ENCODE measurements at regions not wholly inside any gene's neighbourhood (a gene's known extent, or its start where the extent isn't known, plus 50 kb on each side); places are given as distances from the start of the nearest gene placed in this dataset.

GRCh38 chrX:42725196-42725595 lies 52.8 kb downstream of the PPP1R2C start:
- no peak for DNase-seq (ENCODE audit: extremely low read depth, low read depth)

- no peak for DNase-seq (ENCODE audit: extremely low read depth, low read depth)
Observed at GRCh38 chrX:42720209-42720608, 57.8 kb downstream of the PPP1R2C start.

- no peak for DNase-seq (ENCODE audit: extremely low read depth, low read depth)
Observed at GRCh38 chrX:42715701-42716262, 62.2 kb downstream of the PPP1R2C start.

GRCh38 chrX:42714981-42715700 lies 62.8 kb downstream of the PPP1R2C start:
- DNase-seq (ENCODE audit: extremely low read depth, low read depth): peak; percentile 1

GRCh38 chrX:42710452-42710851 lies 67.5 kb downstream of the PPP1R2C start:
- DNase-seq (ENCODE audit: extremely low read depth, low read depth): no peak

- DNase-seq (ENCODE audit: extremely low read depth, low read depth): no peak
Observed at GRCh38 chrX:42708222-42708621, 69.7 kb downstream of the PPP1R2C start.

- no peak for DNase-seq (ENCODE audit: extremely low read depth, low read depth)
Observed at GRCh38 chrX:42707742-42708141, 70.2 kb downstream of the PPP1R2C start.

- no peak for DNase-seq (ENCODE audit: extremely low read depth, low read depth)
Observed at GRCh38 chrX:42704454-42704853, 73.5 kb downstream of the PPP1R2C start.

GRCh38 chrX:42697544-42697943 lies 80.4 kb downstream of the PPP1R2C start:
- DNase-seq (ENCODE audit: extremely low read depth, low read depth): no peak

GRCh38 chrX:42696536-42697124 lies 81.3 kb downstream of the PPP1R2C start:
- no peak for DNase-seq (ENCODE audit: extremely low read depth, low read depth)

GRCh38 chrX:42695800-42696358 lies 82.1 kb downstream of the PPP1R2C start:
- DNase-seq (ENCODE audit: extremely low read depth, low read depth): no peak

- no peak for DNase-seq (ENCODE audit: extremely low read depth, low read depth)
Observed at GRCh38 chrX:42694260-42694815, 83.6 kb downstream of the PPP1R2C start.

GRCh38 chrX:42691196-42691595 lies 86.8 kb downstream of the PPP1R2C start:
- DNase-seq (ENCODE audit: extremely low read depth, low read depth): no peak

GRCh38 chrX:42686706-42687105 lies 91.3 kb downstream of the PPP1R2C start:
- no peak for DNase-seq (ENCODE audit: extremely low read depth, low read depth)

GRCh38 chrX:42686296-42686695 lies 91.7 kb downstream of the PPP1R2C start:
- no peak for DNase-seq (ENCODE audit: extremely low read depth, low read depth)

- no peak for DNase-seq (ENCODE audit: extremely low read depth, low read depth)
Observed at GRCh38 chrX:42684065-42684464, 93.9 kb downstream of the PPP1R2C start.

- no peak for DNase-seq (ENCODE audit: extremely low read depth, low read depth)
Observed at GRCh38 chrX:42680666-42681065, 97.3 kb downstream of the PPP1R2C start.

- DNase-seq (ENCODE audit: extremely low read depth, low read depth): no peak
Observed at GRCh38 chrX:42678133-42678532, 99.8 kb downstream of the PPP1R2C start.

GRCh38 chrX:42673301-42673810 lies 104.6 kb downstream of the PPP1R2C start:
- DNase-seq (ENCODE audit: extremely low read depth, low read depth): no peak

- DNase-seq (ENCODE audit: extremely low read depth, low read depth): no peak
Observed at GRCh38 chrX:42664680-42665079, 113.3 kb downstream of the PPP1R2C start.

- no peak for DNase-seq (ENCODE audit: extremely low read depth, low read depth)
Observed at GRCh38 chrX:42628471-42628870, 149.5 kb downstream of the PPP1R2C start.
